NAMALWA (cell line): ENCODE measurements at regions not wholly inside any gene's neighbourhood (a gene's known extent, or its start where the extent isn't known, plus 50 kb on each side); places are given as distances from the start of the nearest gene placed in this dataset.
"Not testable (repeated sequence)": the region's sequence is repeated elsewhere in the genome, so short reads cannot be mapped to it uniquely, and the experiment has no call there.

Experiments used
- DNase-seq: peaks from one replicate; pipeline ENCODE4 v3.0.0-alpha.2; 2015; ENCODE audit warnings: low spot score

DNA sequence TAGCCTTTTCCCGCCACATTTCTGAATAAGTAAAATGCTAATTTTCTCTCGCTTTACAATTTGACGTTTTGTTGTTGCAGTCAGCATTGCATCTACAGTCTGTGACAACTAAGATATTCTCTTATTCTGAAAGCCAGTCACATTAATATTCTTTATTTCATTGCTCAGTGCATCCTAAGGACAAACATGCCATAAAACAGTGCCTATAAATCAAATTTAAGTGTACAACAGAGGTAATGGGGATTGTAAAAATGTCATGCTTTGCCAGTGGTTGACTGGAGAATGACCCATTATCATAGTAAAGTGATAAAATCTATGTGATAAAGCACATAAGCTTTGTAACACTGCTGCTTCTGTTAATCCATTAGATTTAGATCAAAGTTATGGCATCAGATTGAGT is 1850.0 kb upstream of the ACO1 start:
- no peak for DNase-seq

DNA sequence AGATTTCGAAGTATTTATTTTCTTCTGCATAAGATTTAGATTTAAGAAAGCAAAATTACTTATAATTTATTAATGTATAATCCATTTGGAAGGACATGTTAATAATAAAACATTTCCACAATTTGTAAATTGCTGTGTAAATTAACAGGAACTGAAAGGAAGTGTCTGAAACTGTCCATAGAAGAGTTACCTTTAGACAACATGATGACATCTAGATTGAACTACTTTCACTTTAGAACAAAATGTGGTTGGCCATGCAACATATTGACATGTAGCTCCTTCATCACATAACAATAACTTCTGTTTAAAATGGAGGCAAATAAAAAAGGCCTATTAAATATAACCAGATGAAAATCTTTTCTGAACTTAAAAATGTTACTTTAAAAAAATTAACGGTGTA is 1849.5 kb upstream of the ACO1 start:
- no peak for DNase-seq

DNA sequence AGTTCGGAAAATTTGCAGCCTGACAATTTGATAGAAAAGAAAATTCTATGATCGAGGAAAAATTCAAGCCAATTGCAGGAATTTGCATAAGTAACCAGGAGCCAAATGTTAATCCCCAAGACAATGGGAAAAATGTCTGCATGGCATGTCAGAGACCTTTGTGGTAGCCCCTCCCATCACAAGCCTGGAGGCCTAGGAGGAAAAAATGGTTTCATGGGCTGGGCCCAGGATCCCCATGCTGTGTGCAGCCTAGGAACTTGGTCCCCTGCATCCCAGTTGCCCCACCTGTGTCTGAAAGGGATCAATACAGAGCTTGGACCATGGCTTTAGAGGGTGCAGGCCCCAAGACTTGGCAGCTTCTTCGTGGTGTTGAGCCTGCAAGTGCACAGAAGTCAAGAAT is 1847.9 kb upstream of the ACO1 start:
- no peak for DNase-seq

DNA sequence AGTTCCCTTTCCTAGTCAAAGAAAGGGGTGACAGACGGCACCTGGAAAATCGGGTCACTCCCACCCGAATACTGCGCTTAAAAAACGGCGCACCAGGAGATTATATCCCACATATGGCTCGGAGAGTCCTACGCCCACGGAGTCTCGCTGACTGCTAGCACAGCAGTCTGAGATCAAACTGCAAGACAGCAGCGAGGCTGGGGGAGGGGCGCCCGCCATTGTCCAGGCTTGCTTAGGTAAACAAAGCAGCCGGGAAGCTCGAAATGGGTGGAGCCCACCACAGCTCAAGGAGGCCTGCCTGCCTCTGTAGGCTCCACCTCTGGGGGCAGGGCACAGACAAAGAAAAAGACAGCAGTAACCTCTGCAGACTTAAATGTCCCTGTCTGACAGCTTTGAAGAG is 1844.7 kb upstream of the ACO1 start:
- not testable (repeated sequence) for DNase-seq

DNA sequence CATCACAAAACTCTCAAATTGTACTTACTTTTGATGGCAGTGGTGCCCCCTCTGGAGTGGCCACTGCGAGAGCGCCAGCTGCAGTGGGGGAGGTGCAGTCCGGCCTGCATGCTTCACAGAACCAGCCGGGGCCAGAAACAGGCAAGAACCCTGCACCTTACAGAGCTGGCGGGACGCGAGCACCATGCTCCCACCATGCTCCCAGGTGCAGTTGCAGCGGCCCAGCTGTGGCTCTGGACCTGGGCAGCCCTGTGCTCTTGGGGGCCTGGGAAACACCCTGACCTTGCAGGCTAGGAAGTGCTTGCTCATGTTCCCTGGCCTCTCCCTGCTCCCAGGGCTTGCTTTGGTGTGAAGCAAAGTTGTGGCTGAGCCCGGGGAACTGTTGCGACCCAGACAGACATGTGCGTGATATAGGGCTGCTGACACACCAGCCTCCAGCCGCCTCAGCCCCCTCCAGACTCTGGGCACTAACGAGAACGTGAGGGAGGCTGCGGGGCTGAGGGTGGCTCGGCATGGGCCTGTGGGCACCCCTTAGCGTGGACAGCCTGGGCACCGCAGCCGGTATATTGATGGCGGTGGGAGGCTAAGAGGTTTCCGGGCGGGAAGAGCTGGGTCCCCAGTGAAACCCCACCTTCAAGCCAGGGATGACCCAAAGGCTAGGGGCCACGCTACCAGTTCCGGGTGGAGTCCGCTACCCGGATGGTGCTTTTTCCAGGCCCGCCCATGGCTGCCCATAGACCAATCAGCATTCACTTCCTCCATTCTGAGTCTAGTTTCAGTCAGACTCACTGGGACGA is 1809.9 kb upstream of the ACO1 start:
- no peak for DNase-seq

DNA sequence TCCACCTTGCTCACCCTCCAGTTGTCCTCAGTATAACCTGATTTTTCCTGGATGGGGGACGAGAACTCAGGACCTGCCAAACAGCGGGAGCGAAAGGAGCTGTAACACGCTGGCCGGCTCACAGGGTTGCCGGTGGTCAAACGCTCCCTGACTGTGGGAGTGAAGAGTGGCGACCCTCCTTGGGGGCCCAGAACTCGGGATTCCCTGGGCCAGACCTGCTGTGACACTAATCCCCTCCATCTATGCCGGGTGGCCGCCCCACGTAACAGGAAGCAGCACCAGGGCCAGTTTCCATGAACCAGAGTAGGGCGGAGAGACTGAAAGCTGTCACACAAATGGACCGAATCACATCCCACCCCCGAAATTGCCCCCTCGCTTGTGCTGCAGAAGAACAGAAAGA is 1809.2 kb upstream of the ACO1 start:
- DNase-seq, result no peak

DNA sequence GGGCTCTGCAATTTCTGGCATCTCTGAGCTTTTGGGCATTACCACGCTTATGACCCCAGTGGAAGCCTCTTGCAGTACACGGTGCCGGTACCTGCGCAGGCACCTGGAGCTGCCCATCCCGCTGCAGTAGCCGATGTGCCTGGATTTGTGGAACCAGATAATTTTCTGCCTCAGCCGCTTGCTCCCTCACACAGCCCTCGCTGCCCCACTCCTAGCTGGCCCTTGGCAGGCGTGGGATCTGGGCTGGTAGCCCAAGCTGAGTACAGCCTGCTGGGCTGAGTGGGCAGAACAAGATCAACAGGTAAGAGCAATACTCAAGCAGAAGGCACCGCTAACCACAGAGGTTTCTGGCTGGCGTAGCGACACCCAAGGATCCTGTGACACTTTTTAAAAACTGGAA is 1808.8 kb upstream of the ACO1 start:
- no peak for DNase-seq

DNA sequence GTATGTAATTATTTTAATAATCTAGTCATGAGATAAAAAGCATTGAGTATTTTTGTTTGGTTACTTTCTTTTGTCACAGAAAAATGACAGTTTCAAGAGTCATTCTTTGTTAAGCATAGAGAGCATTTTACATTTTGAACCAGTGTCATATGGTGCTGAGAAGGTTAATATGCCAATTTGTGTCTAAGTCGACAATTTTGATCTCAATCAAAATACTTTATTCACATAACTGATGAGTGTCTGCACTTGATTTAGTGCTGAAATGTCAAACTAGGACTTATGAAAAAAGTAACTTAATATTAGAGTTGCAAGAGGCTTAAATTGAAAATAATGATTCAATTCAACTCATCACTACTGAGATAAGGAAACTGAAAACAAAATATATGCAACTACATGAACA is 1804.6 kb upstream of the ACO1 start:
- no peak for DNase-seq

DNA sequence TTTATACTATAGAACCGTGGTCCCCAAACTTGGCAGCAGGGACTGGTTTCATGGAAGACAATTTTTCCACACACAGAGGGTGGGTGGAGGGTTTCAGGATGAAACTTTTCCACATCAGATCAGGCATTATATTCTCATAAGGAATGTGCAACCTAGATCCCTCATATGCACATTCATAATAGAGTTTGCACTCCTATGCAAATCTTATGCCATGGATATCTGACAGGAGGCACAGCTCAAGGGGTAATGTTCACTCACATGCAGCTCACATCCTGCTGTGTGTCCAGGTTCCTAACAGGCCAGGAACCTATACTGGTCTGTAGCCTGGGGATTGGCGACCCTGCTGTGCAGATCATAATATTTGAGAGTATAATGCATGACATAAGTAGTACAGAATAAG is 1802.2 kb upstream of the ACO1 start:
- DNase-seq, result no peak

DNA sequence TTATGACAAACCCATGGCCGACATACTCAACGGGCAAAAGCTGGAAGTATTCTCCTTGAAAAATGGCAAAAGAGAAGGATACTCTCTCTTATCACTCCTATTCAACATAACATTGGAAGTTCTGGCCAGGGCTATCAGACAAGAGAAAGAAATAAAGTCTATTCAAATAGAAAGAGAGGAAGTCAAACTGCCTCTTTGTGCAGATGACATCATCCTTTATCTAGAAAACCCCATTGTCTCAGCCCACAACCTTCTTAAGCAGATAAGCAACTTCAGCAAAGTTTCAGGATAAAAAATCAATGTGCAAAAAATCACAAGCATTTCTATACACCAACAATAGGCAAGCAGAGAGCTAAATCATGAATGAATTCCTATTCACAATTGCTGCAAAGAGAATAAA is 1799.9 kb upstream of the ACO1 start:
- DNase-seq, result no peak

DNA sequence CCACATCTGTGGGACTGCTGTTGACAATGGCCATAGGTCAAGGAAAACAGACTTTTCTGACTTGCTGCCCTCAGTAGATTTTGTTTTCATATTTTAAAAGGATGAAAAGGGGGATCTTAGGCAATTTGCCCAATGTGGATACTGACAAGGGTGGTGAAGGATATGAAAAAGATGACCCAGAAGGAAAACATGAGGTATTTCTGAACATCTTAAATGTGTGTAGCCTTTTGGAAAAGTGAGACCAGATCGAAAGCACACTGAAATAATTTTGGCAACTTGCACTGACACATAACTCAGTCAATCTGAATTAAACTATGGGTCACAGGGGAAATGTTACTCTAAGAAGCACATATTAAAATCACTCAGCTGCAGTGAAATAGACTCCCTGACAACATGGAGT is 1793.0 kb upstream of the ACO1 start:
- DNase-seq, result no peak

DNA sequence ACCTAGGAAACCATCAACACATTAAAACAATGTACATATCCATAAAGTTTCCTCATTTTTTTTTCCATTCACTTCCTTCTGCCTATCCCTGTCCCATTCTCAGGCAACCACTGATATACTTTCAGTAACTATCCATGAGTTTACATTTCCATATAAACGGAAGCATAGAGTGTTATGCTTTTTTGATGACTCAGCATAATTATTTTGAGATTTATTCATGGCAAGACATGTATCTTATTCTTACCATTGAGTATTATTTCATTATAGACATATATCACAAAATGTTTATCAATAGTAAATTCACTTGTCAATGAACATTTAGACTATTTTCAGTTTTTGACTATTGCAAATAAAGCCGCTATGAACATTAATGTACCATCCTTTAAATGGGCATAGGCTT is 1786.8 kb upstream of the ACO1 start:
- DNase-seq, result no peak

DNA sequence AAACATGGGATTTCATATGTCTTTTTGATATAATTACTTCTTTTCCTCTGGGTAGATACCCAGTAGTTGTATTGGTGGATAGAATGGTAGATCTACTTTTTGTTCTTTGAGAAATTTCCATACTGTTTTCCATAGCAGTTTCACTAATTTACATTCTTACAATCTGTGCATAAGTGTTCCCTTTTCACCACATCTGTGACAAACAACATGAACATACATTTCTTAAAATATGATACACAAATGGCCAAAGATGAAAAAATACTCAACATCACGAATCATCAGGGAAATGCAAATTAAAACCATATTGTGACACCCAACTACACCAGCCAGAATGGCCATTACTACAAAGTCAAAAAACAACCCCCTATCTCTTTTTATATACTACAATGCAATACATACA is 1778.5 kb upstream of the ACO1 start:
- DNase-seq, result no peak

DNA sequence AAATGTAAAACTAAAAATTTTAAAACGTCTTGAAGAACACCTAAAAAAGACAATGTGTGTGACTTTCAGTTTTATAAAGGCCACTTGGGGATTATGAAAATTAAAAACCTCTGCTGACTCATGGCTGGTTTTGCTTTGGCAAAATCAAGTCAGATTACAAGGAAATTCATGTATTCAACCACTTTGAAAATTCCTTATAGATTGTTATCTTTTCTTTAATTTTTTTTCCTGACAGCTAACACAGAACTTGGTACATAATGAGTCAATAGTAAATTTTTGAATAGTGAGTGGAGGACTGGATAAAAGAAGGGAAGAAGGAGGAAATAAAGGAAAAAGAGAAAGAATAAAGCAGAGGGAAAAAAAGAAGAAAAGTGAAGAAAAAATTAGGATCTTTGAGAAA is 1774.7 kb upstream of the ACO1 start:
- DNase-seq, result no peak

DNA sequence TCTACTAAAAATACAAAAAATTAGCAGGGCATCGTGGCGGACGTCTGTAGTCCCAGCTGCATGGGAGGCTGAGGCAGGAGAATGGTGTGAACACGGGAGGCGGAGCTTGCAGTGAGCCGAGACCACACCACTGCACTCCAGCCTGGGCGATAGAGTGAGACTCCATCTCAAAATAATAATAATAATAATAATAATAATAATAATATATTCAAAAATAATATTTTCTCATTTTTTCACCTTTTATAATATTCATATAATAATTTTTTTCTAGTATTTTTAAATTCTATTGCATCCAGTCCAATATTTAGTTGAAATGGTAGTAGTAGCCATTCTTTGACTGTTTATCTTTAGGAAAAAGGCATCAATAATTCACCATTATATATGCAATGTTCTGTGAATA is 1767.7 kb upstream of the ACO1 start:
- DNase-seq, result not testable (repeated sequence)

DNA sequence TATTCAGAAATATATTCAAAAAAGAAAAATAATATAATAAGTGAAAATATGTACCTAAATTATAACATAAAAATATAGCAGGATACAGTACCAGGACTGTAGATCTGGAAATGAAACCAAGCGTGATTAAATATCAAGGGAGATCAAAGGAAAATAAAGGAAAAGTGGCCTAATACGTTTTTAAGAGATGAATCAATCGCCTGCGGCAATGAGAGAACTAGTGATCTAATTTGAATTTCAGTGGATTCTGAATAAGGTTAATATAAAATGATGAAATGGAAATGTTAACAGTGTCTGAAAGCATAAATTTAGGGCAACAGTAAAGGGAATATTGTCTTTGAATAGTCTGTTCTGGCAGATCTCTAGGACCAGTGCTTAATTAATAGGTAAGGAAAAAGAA is 1761.9 kb upstream of the ACO1 start:
- DNase-seq, result no peak

DNA sequence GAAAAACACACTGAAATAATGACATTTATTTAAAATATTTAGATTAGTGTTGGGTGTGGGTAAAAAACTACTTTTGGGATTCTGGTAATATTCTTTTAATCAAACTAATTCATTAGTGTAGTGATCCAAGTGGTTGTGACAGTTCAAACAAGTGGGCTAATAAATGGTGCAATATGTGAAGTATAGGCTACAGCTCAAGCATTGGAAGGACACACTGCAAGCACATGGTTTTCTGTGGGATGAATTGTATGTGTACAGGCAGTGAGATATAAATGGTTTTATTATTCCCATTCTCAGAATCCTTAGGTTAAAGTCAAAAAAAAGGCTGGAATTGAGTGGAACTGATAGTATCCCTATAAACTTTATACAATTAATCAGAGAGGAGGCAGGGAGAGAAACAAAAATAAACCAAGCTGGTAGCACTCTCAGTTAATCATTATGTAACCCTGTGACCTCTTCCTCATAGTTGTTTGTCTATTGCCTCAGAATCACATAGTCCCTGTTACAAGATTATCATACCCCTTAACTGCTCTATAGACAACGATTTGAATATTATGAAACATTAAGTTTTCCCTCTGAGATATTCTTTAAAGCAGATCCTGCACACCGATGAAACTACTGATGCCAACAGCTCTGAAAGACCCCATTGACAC is 1755.4 kb upstream of the ACO1 start:
- no peak for DNase-seq

DNA sequence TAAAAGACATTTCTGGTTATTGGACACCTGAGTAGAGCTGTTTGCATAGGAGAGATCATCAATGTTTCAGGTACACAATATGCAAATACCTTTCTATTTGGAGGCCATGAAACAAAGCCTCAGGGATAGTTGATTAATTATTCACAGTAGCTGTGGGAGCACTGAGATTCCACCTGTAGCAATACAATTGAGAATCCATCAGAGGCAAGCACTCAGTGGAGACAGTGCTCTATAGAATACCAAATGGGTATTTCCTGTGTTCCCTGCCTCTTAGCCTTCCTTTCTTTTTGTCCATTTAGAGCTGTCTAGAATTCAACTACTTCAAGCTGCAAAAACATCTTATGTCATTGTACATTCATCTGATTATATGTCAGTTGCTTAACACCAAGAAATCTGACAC is 1754.0 kb upstream of the ACO1 start:
- DNase-seq, result no peak

DNA sequence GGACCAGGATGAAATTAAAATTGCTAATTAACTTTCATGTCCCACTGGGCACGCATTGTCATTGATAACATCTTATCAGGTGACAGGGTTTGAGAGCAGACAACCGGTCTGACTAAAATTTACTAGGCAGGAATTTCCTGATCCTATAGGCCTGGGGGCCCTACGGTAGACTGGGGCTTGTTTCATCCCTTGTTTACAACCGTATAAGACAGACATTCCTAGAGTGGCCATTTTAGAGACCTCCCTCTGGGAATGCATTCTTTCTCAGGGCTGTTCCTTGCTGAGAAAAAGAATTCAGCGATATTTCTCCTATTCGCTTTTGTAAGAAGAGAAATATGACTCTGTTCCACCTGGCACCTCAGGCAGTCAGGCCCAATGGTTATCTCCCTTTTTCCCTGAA is 1737.8 kb upstream of the ACO1 start:
- not testable (repeated sequence) for DNase-seq

DNA sequence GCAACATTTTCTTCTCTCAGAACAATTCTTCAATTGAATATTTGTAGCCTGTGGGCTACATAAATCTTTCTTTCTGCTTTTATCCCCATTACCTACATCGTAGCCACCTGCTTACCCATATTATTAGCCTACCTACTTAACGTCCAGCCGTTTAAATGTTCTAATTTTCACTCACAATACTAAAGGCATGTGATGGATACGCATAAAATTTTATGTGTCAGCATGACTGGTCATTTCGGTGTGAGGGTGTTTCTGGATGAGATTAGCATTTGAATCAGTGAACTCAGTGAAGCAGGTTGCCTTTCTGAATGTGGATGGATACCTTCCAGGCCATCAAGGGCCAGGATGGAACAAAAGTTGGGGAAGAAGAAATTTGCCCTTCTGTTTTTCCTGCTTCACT is 1722.5 kb upstream of the ACO1 start:
- no peak for DNase-seq

DNA sequence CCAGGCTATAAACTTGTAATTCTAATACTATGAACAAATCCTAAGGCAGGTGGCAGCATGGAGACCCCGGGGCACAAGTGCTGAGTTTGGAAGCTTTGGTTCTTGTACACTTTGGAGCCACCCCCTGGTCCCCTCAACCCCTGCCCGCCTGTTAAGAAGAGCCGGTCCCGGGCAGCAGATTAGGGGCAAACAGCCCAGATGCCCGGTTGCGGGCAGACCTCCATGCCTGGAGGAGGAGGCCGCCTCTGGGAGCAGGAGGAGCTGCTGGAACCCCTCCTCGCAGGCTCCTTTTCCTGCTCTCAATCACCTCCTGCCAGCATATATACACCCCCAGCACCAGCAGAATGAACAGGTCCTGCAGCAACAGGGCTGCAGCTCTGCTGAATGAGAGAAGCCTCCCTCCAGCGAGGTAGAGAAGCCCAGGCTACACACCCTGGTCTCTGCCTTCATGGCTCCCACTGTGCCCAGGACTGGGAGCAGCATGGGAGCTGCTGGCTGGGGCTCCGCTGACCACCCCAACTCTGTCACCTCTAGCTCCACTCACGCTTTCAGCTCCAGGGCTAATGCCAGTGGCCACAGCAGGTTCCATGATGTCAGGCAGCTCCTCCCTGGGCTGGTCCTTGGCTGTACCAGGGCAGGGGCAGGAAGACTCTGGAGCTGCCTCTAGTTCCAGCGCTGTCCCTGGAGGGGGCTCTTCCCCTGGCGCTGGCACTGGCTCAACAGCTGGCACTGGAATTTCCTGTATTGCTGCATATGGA is 1713.5 kb upstream of the ACO1 start:
- no peak for DNase-seq

DNA sequence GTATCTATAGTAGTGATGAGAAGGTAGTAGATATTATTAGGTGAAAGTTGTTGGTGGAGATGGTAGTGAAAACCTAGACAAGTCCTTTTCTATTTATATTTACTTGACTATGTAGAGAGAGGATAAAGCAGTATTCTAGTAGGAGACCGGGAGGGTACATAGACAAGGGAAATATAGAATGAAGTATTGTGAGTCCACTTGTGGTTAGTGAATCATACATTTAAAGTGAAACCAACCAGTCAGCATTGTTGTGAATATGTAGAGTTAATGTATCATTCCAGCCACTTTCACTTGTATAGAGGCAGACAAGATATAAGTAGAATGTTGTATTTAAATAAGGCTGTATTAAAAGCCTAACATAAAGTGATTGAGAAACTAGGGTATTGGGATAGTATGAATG is 1711.3 kb upstream of the ACO1 start:
- no peak for DNase-seq

DNA sequence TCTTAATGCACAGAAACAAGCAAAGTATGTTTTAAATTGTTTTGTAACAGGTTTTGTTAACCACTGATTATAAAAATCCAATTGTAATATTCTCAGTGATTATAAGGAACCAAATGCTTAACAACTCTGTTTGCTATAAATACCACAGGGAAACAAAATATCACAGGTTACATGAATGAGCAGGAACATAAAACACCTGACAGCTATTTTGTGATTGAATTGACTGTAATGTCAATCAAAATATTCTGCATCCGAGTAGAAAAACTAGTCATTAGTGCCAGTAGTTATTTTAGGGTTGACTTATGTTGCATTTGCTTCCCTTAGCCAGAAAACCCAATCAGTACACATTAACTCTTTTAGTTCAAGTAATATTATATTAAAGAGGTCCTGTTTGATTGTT is 1707.8 kb upstream of the ACO1 start:
- DNase-seq, result no peak
